HG03457 (cell line): ENCODE measurements at regions not wholly inside any gene's neighbourhood (a gene's known extent, or its start where the extent isn't known, plus 50 kb on each side); places are given as distances from the start of the nearest gene placed in this dataset.
"Not testable (repeated sequence)": the region's sequence is repeated elsewhere in the genome, so short reads cannot be mapped to it uniquely, and the experiment has no call there.

ENCODE experiments used
- ATAC-seq: cut with Tn5 transposase; IDR thresholded peaks from one replicate; pipeline ENCODE4 v1.9.1; 2021; ENCODE audit warnings: moderate number of reproducible peaks; ENCODE audit not compliant: unreplicated experiment

DNA sequence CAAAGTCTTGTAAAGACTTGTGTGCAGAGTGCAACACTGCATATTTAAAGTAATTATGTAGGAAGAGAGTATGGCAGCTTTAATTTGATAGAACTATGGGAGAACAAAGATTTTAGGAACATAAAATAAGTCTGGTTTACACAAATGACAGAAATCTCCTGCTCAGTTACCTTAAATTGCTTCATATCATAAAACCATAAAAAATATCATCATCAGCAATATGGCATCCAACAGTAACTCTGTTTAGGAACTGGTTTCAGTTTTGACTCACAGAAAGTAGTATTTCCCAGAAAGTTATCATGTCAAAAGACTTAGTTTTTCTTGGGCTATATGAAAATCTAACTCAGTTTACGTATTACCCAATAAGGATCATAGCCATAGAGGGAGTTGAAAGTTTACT is 292.1 kb upstream of the PMFBP1 start:
- ATAC-seq = no peak

DNA sequence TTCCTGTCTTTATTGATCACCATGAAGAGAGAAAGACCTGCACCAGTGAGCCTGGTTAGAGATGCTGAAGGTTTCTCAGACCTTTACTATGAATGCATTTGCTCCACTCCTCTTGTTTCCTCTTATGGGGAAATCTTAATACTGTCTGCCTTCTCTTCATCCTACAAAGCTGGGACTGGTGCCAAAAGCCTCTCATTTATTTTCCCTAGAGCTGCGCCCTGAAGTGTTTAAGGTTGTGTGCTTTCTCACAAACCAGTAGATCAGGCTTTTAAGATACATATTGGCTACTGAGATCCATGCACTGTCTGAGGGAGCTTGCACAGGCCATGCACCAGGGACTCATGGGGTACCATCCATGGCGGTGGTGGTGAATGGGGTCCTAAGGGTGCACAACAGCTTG is 286.1 kb upstream of the PMFBP1 start:
- no peak for ATAC-seq

DNA sequence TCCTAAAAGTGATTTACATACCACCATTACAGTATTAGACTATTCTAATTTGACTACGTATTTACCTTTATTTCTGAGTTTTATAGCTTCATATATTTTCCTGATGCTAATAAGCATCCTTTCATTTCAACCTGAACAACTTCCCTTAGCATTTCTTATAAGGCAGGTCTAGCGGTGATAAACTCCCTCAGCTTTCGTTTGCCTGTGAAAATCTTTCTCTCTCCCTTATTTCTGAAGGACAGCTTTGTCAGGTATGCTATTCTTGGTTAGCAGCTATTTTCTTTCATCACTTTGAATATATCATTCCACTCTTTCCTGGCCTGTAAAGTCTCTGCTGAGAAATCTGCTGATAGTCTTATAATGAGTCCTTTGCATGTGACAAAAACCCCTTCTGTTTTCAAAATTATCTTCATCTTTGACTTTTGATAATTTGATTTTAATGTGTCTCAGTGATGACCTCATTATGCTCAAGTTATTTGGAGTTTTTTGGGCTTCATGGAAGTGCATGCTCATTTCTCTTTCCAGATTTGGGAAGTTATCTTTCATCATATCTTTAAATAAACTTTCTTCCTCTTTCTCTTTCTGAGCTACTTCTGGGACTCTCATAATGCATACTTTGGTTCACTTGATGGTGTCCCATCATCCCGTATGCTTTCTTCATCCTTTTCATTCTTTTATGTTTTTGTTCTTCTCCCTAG is 285.4 kb upstream of the PMFBP1 start:
- ATAC-seq = no peak

DNA sequence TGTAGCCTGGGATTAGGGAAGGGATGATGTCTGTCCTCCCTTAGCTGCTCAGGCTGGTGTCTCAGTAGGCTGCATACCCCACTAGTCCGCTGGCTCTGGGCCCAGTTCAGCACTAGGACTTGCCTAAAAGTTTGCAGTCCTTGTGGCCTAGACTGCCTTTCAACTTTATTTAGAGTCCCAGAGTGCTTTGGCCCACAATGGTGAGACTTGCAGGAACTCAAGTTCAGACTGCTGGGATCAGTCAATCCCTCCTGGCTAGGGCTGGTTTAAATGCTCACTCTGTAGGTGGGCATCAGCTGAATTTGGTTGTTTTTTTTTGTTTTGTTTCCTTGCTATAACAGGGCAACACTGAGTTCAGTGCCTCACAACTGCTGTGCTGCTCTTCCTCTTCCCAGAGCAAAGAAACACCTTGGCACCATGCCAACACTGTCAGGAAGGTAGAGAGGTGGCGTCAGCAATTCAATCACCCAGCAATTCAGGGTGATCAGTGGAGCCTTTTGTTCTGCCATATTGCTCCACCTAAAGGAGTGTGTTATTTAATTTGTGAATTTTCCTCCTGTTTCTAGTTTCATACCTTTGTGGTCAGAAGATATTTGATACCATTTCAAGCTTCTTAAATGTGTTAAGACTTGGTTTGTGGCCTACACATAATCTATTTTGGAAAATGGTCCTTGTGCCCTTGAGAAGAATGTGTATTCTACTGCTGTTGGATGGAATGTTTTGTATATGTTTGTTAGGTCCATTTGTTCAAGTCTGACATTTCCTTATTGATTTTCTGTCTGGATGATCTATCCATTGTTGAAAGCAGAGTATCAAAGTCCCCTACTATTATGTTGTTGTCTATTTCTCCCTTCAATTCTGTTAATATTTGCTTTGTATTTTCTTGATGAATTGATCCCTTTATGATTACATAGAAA is 284.0 kb upstream of the PMFBP1 start:
- ATAC-seq = no peak

DNA sequence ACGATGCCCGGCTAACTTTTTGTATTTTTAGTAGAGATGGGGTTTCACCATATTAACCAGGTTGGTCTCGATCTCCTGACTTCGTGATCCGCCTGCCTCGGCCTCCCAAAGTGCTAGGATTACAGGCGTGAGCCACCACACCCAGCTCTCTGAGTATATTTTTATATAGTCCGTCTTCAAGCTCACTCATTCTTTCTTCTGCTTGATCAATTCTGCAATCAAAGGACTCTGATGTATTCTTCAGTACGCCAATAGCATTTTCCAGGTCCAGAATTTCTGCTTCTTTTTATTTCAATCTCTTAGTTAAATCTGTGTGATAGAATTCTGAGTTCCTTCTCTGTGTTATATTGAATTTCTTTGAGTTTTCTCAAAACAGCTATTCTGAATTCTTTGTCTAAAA is 281.9 kb upstream of the PMFBP1 start:
- ATAC-seq = not testable (repeated sequence)

DNA sequence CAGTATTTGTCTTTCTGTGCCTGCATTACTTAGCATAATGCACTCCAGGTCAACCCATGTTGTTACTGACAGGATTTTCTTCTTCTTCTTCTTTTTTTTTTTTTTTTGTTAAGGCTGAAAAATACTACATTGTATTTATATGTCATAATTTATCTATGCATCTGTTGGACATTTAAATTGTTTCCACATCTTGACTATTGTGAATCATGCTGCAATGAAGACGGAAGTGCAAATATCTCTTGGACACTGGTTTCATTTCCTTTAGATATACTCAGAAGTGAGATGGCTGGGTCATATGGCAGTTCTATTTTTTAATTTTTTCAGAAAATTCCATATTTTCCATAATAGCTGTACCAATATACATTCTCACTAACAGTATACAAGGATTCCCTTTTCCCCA is 272.7 kb upstream of the PMFBP1 start:
- no peak for ATAC-seq

DNA sequence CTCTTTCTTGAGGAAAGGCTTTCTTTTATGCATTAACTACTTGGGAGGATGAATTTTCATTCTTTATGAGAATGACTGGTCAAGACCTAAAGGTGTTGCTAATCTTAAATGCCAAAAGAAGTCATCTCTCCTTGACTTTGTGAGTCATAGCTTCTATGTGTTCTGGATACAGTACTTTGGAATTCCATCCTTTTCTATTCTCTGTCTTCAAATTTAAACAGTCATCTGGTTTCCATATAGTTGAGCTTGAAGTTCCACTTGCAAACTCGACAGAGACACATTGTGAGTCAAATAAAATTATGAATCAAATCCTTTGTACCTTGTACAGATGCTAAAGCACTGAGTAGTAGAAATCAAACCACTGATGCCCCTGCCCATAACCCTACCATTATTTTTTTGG is 271.9 kb upstream of the PMFBP1 start:
- no peak for ATAC-seq

DNA sequence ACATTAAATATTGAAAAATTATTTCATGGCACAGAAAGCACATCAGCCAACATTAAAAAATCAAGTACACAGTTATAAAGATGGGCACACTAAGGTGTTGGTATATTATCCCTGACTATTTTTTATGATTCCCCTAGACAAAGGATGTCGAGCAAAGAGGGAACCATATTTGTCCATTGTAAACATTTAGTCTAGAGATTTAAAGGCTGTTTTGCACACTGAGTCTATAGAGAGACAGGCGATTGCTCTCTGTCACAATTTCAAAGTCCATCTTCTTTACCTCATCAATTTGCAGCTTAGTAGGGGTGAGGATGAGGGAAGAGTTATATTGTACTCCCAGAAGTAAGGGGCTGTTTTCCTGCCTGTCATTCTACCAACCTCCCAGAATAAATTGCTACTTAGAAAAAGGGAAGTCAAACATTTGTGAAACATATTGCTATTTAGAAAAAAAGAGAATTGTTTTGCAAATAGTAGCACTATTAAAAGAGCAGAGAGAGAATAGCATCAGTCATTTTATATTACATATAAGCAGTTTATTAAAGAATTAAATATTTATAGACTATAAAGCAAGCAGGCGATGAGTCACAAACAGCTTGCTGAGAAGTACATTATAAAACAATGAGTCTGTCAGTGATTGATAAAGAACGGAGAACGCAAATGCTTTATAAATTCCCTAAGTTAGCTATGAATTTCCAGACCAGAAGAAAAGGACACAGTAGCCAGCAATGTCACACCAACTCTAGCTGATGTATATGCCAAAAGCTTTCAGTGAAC is 270.6 kb upstream of the PMFBP1 start:
- ATAC-seq = no peak

DNA sequence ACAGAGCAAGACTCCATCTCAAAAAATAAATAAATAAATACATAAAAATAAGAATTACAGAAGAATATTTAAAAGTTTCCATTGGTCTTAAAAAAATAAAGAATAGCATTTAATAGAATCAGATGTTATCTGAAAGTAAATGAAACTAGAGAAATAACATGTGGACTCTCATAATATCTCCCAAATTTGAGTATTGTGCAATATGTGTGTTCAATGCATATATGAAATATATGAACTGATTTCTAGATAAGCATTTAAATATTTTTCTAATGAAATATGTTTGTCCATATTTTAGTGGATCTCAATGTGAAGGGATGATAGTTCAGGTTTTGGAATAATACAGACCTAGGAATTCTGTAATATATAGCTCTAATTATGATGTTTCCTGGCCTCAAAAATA is 265.9 kb upstream of the PMFBP1 start:
- no peak for ATAC-seq

DNA sequence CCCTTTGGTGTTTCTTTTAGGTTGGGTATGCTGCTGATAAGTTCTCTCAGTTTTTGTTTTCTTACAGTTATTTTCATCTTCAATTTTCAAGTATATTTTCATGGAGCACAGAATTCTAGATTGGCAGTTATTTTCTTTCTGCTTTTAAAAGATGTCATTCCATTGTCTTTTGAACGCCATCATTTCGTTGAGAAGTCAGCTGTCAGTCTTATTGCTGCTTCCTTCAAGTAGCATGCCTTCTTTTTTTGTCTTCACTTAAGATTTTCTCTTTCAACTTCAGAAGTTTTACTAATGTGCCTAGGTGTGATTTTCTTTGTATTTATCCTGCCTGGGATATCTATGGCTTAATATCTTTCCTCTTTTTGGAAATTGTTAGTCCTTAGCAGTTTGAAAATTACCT is 262.2 kb upstream of the PMFBP1 start:
- ATAC-seq = no peak

DNA sequence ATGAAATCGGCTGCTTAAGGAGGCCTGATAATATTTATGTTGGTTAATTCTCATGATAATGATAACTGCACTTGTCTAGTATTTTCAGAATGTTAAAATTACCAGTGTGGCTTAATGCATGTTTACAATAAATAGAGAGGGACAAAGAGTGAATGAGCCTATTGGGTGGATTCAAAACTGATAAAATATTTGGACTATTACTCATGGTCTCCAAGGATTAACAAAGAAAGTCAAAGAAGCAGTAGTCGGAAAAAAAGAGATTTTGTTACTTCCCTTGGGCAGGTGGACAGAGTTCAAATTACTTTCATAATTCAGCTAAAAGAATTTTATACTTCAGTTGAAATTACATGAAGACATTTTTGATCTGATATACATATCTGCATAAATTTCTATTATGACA is 258.2 kb upstream of the PMFBP1 start:
- no peak for ATAC-seq

DNA sequence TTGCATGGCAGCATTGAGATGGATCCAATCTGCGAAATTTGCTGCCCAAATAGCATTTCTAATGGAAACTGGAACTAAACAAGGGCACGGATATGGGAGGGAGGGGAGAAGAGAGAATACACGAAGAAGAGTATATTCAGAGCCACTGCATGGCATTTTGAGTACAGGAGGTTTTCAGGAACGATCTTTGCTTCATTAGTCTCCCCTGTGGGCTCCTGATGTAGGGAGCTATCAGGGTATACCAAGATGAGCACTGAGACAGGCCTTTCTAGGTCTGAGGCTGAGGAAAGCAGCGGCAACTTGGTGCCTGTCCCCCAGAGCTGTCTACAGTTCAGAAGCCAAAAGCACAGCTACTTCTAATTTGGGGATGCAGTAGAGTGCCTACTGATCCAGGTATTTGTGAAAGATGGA is 257.7 kb upstream of the PMFBP1 start:
- no peak for ATAC-seq

DNA sequence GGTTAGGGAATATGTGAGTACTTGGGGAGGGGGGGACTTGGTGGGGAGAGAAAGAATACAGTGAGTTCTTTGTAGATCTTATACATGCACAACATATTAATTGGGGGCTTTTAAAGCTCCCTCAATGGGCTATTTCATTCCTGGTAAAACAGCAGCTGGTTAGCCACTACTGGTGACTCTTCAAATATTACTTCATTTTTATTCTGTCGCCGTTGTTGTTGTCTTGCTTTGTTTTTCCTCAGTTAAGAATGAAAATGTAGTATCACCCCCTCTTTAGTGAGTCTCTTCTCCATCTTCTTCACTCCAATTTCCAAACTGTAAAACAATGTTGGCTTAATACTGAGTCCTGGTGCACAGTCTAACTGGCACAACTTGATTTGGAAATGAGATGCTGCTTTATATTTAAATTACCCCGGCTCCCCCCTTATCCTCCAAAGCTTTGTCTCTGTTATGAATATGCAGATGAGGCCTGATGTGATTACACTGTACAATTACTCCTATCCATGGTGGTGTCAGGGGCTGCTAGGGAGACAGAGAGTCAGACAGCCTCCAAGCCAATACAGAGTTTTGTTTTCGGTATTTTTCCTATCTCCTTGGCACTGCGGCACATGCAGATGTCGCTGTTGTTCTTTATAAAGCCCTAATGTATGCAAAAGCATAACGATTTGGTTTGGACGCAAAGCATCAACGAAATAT is 256.9 kb upstream of the PMFBP1 start:
- no peak for ATAC-seq

DNA sequence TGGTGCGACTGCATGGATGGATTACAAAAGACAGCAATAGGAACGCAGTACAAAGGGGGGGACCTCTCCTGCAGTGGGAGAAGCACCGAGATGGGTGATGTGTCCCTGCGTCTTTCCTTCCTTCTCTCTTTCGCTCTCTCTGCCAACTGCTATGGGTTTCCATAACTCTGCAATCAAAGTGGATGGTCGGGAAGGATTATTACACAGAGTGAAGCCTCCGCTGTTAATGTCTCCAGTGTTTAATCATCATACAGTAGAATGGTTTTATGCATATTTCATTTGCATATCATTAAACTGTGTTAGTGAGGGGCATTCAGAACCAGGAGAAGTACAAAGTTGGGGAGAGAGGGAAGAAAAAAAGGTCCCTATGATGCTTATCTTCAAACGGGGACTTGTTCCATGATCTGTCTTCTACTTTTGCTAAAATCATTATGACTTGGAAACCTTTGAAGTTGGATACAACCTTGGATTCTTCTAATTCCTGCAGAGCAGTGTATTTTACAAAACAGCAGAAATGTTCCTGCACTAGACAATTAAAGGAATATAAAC is 255.9 kb upstream of the PMFBP1 start:
- ATAC-seq = no peak

DNA sequence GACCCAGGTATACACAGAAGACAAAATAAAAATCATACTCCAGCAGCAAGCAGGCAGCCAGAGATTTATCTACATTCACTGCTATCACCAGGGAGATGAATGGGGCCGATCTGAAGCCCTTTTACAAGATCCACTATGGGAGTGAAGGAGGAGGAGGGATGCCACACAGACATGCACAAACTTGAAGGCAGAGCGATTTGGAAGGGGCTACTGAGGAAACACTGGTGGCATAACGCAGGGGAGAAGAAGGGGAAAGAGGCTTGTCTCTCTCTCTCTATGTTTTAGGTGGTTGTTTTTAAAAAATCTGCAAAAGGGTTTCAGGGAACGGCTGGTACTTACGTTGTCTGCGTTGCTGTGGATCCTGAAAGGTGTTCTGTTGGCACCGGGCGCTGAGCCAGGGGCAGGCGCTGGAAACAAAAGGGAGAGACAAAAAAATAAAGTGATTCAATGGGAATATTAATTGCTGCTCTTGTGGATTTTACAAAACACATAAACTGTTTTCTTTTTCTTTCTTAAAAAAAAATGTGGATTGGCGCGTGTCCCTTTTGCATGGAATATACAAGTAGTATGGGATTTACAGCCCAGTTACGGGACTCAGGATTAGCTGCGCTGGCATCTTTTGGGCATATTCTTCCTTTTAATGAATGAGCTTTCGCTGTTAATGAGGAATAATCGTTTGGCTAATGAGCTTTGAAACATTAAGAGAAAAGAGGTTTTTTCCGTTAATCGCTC is 255.3 kb upstream of the PMFBP1 start:
- no peak for ATAC-seq

DNA sequence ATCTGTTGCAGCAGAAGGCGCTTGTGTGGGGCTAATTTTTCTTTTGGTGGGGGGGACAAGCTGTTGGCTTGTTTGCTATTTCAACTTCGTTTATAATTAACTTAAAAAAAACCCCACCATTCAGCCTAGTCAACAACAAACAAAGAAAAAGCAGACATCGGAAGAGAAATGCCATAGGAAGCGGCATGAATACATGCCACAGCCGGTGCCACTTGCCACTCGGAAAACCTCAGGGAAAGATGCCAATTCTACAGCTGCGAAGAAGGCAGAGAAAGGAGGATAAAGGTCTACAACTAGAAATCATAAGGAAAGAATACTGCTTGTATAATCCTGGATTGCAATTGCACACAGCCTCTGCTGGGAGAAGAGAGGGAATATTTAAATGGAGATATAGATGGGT is 254.4 kb upstream of the PMFBP1 start:
- no peak for ATAC-seq

DNA sequence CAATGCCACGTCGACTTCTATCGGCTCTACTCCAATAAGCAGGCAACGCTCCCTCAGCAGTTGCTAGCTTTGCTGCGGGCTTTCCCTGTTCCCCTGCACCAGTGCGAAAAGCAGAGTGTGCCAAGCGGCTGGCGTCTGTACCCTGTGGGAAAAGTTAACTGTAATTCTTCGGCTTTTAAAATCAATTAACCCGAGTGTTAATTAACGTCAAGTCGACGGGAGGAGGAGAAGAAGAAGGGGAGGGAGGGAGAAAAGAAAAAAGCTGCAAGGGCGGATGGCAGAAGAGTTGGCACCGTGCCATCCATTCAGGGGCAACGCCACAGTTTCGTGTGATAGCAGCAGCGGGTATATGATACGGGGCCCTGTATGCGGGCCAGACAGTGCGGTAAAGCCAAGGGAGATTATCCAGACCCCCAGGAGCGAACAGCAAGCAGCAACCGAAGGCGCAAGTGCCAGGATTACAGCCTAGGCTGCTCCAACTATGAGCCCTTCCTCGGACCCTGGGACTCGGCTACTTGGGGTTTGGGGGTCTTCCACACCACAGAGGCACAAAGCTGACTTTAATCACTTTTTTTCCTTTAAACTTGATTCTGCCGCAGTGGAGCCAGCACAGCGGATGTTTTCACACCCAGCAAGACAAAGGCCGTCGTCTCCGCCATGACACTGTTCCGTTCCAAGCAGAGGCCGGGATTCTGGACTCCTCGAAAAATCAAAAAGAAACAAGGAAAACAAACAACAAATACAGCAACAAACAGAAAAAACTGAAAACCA is 253.8 kb upstream of the PMFBP1 start:
- no peak for ATAC-seq

DNA sequence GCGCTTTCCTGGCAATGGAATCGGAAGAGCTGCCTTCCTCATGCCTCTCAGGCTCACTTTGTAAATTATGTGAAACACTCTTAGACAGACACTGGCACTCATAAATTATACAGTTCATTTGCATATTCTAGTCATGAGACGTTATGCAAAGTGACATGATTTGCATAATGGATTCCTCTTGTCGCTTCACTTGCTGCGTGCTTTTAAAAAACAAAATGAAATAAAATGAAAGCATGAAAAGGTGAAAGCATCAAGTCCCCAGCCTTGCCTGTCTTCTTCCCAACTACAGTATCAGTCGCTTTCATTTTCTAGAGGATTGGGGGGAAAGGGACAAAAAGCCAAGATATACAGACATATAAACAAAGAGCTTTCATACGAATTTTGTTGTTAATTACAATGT is 252.8 kb upstream of the PMFBP1 start:
- ATAC-seq = no peak

DNA sequence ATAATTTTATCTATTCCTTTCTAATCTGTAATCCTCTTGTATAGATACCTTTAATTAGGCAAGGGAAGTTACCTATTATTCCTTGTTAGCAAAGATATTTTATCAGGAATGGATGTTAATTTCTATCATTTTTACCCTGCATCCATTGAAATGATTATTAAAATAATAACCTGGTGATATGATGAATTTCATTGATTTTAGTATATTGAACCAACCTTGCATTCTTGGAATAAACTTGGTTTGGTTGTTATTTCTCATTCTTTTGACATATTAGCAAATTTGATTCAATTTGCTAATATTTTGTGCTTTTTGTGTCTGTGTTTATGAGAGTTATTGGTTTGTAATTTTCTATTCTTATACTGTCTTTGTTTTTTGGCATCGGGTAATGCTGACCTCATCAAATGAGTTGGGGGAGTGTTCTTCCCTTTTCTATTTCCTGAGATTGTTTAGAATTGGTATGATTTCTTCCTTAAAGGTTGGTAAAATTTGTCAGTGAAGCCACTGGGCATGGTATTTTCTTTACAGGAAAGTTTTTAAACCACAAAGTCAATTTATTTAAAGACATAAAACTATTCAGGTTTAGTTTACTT is 250.4 kb upstream of the PMFBP1 start:
- ATAC-seq = no peak
